DND-41 (cell line): ENCODE measurements at regions not wholly inside any gene's neighbourhood (a gene's known extent, or its start where the extent isn't known, plus 50 kb on each side); places are given as distances from the start of the nearest gene placed in this dataset.

Experiments used
- EZH2 ChIP-seq: IDR thresholded peaks from 3 replicates; pipeline ENCODE4 v1.6.1; 2012; ENCODE audit warnings: borderline replicate concordance, low read depth, mild to moderate bottlenecking, moderate library complexity, low read length, inconsistent platforms; ENCODE audit not compliant: severe bottlenecking
- TF ChIP-seq, protein P1 (sequence below): IDR thresholded peaks from 2 replicates; pipeline ENCODE4 v1.5.1; 2012; ENCODE audit warnings: borderline replicate concordance, low read length, moderate library complexity, mild to moderate bottlenecking; ENCODE audit not compliant: poor library complexity, severe bottlenecking; ENCODE audit errors: extremely low read depth

- TF ChIP-seq, protein P1, sequence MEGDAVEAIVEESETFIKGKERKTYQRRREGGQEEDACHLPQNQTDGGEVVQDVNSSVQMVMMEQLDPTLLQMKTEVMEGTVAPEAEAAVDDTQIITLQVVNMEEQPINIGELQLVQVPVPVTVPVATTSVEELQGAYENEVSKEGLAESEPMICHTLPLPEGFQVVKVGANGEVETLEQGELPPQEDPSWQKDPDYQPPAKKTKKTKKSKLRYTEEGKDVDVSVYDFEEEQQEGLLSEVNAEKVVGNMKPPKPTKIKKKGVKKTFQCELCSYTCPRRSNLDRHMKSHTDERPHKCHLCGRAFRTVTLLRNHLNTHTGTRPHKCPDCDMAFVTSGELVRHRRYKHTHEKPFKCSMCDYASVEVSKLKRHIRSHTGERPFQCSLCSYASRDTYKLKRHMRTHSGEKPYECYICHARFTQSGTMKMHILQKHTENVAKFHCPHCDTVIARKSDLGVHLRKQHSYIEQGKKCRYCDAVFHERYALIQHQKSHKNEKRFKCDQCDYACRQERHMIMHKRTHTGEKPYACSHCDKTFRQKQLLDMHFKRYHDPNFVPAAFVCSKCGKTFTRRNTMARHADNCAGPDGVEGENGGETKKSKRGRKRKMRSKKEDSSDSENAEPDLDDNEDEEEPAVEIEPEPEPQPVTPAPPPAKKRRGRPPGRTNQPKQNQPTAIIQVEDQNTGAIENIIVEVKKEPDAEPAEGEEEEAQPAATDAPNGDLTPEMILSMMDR, result no peak
- TF ChIP-seq EZH2, result no peak
Measured at GRCh38 chr2:219699440-219699821, 72.0 kb downstream of the SLC4A3 start.
